CD4-positive, alpha-beta memory T cell (primary cell): ENCODE measurements at regions not wholly inside any gene's neighbourhood (a gene's known extent, or its start where the extent isn't known, plus 50 kb on each side); places are given as distances from the start of the nearest gene placed in this dataset.

ENCODE experiments used
- CTCF ChIA-PET: fragments of 350-600 bp; sonication (Branson Sonifier 250); formaldehyde crosslinking; loops from one replicate; lab custom pipeline; 2021; ENCODE audit warnings: inconsistent platforms; ENCODE audit not compliant: partially characterized antibody; lab: Charles Lee
- POLR2A ChIA-PET: fragments of 350-600 bp; sonication (Branson Sonifier 250); formaldehyde crosslinking; loops from one replicate; lab custom pipeline; 2021; ENCODE audit not compliant: partially characterized antibody; lab: Charles Lee
- DNase-seq, 5 donors: peaks; one replicate each; pipeline versions ENCODE4 v3.0.0 to v3.0.0-alpha.2; 2020 to 2022; ENCODE audit warnings: mixed read lengths in 1 of 5
- H3K27ac ChIP-seq: one replicate; pipeline ENCODE4 v1.7.0; 2013; ENCODE audit warnings: low read depth, low read length
- H3K27me3 ChIP-seq: 2 replicates; pipeline ENCODE4 v1.7.0; 2013; ENCODE audit warnings: mild to moderate bottlenecking, low read length, moderate library complexity; ENCODE audit not compliant: insufficient read depth
- H3K36me3 ChIP-seq: 2 replicates; pipeline ENCODE4 v1.7.0; 2013; ENCODE audit warnings: mild to moderate bottlenecking, low read length, moderate library complexity; ENCODE audit not compliant: insufficient read depth
- H3K4me1 ChIP-seq: 2 replicates; pipeline ENCODE4 v1.7.0; 2013; ENCODE audit warnings: mild to moderate bottlenecking, low read length, moderate library complexity; ENCODE audit not compliant: insufficient read depth
- H3K4me3 ChIP-seq, 2 donors: one replicate each; pipeline ENCODE4 v1.7.0; 2013; ENCODE audit warnings: low read length in 2 of 2, mild to moderate bottlenecking in 1 of 2
- H3K9me3 ChIP-seq, 2 donors: one replicate each; pipeline ENCODE4 v1.7.0; 2013; ENCODE audit warnings: low read length in 2 of 2, control low read depth in 1 of 2; ENCODE audit not compliant: control insufficient read depth in 1 of 2
- H3K27ac Mint-ChIP-seq, 7 donors: one replicate each; pipeline ENCODE4 v1.8.0; 2020 to 2021; ENCODE audit warnings: mixed read lengths in 7 of 7, mild to moderate bottlenecking in 6 of 7, inconsistent platforms in 3 of 7, moderate library complexity in 3 of 7
- H3K27me3 Mint-ChIP-seq, 2 donors: one replicate each; pipeline ENCODE4 v1.8.0; 2020 to 2021; ENCODE audit warnings: mixed read lengths in 2 of 2
- H3K36me3 Mint-ChIP-seq, 2 donors: one replicate each; pipeline ENCODE4 v1.8.0; 2020 to 2021; ENCODE audit warnings: mixed read lengths in 2 of 2, inconsistent platforms in 1 of 2, mild to moderate bottlenecking in 1 of 2
- H3K4me1 Mint-ChIP-seq, 4 donors: one replicate each; pipeline ENCODE4 v1.8.0; 2020 to 2021; ENCODE audit warnings: mixed read lengths in 4 of 4, mild to moderate bottlenecking in 1 of 4
- H3K4me3 Mint-ChIP-seq, 8 donors: one replicate each; pipeline ENCODE4 v1.8.0; 2020 to 2021; ENCODE audit warnings: mixed read lengths in 8 of 8, mild to moderate bottlenecking in 7 of 8, moderate library complexity in 6 of 8, inconsistent platforms in 3 of 8
- H3K9me3 Mint-ChIP-seq, 8 donors: one replicate each; pipeline ENCODE4 v1.8.0; 2020 to 2021; ENCODE audit warnings: mixed read lengths in 8 of 8, mild to moderate bottlenecking in 5 of 8, inconsistent platforms in 3 of 8, moderate library complexity in 1 of 8
- intact Hi-C: fragments of 100-400 bp; cut with micrococcal nuclease; formaldehyde crosslinking; loops from one replicate; pipeline ENCODE4 v1.15.1; 2023

DNA sequence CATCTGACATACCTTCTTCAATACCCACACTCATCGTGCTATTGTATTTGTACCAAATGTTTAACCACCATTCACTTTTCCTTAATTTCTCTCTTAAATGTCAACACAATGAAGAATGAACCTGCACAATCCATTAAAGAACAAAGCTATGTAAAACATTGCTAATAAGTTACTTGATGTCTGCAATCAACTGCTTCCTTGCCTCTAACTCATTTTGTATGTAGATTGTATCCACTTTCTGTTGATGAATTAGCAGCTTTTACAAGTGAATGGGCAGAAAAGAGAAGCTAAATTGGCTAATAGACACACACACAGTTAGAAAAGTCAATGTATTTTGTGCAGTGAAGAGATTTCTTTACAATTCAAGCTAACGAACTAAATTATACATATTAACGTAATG is 212.5 kb upstream of the NDST3 start:
- no peak overlapping the region for H3K27ac Mint-ChIP-seq
- peaks cover 0 to 3% (median 0%) of the 10 kb centered on the region in 8 donors for H3K9me3 Mint-ChIP-seq
- ChIA-PET POLR2A (no interaction called here), CTCF (no interaction called here)
- no peaks in the 10 kb centered on the region for H3K4me1 Mint-ChIP-seq
- intact Hi-C loops: no loop called here
- no peak for DNase-seq
- H3K27me3 Mint-ChIP-seq: no peaks in the 10 kb centered on the region
- no peaks in the 10 kb centered on the region for H3K36me3 Mint-ChIP-seq
- no peaks in the 10 kb centered on the region for H3K4me1 ChIP-seq
- no peaks in the 10 kb centered on the region for H3K36me3 ChIP-seq
- no peaks in the 10 kb centered on the region for H3K9me3 ChIP-seq
- no peak overlapping the region for H3K4me3 Mint-ChIP-seq
- H3K27ac ChIP-seq: no peak overlapping the region
- H3K4me3 ChIP-seq: no peak overlapping the region
- H3K27me3 ChIP-seq: no peaks in the 10 kb centered on the region

DNA sequence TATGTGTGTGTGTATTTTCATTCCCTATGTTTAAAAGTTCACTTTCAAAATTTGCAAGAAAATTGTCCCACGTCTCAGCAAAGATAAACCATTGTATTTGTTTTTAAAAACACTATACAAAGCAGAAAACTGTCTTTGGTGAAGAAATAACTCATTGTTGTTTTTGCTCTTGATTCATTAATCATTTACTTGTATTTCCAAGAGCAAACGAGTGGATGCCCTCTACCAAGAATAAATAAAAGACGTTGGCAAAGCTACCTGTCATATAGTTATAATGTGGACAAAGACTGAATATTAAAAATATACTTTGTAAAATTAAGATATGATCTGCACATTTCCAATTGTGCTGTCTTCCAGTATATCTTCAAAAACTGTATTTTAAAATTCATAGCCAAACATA is 210.9 kb upstream of the NDST3 start:
- no peak for DNase-seq

DNA sequence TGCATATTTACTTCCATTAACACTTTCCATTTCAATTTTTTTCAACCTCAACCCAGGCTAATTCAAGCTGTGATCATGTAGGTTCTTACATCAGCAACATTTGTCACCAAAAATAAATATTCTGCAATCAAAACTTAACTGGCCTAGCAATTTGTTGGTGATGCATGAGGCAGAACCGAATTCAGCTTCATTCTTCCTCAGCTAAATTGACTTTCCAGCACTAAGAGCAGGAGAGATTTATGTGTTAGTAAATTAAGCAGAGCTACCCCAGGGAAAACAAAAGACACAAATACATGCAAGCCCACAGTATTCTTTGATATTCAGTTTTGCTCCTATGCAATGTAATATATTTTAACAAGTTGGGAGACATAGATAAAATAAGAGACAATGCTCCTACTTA is 208.7 kb upstream of the NDST3 start:
- Histone ChIP-seq H3K4me1 (no peaks in the 10 kb centered on the region), H3K36me3 (no peaks in the 10 kb centered on the region), H3K27me3 (no peaks in the 10 kb centered on the region), H3K27ac (no peak overlapping the region), H3K4me3 (no peak overlapping the region), H3K9me3 (no peaks in the 10 kb centered on the region)
- DNase-seq: no peak
- ChIA-PET CTCF (no interaction called here), POLR2A (no interaction called here)
- H3K4me3 Mint-ChIP-seq: no peak overlapping the region
- H3K36me3 Mint-ChIP-seq: no peaks in the 10 kb centered on the region
- H3K4me1 Mint-ChIP-seq: no peaks in the 10 kb centered on the region
- intact Hi-C loops: no loop called here
- no peak overlapping the region for H3K27ac Mint-ChIP-seq
- H3K27me3 Mint-ChIP-seq: no peaks in the 10 kb centered on the region
- H3K9me3 Mint-ChIP-seq: peaks cover 0 to 1% (median 0%) of the 10 kb centered on the region in 8 donors

More for the DNA sequence above, 210.9 kb upstream of the NDST3 start:
- Mint-ChIP-seq H3K4me1 (no peaks in the 10 kb centered on the region), H3K27ac (no peak overlapping the region), H3K9me3 (peaks cover 0 to 3% (median 0%) of the 10 kb centered on the region in 8 donors), H3K27me3 (no peaks in the 10 kb centered on the region), H3K4me3 (no peak overlapping the region), H3K36me3 (no peaks in the 10 kb centered on the region)
- H3K9me3 ChIP-seq: no peaks in the 10 kb centered on the region
- intact Hi-C loops: no loop called here
- no peaks in the 10 kb centered on the region for H3K36me3 ChIP-seq
- H3K27ac ChIP-seq: no peak overlapping the region
- no peaks in the 10 kb centered on the region for H3K27me3 ChIP-seq
- CTCF ChIA-PET: no interaction called here
- H3K4me3 ChIP-seq: no peak overlapping the region
- POLR2A ChIA-PET: no interaction called here
- H3K4me1 ChIP-seq: no peaks in the 10 kb centered on the region

DNA sequence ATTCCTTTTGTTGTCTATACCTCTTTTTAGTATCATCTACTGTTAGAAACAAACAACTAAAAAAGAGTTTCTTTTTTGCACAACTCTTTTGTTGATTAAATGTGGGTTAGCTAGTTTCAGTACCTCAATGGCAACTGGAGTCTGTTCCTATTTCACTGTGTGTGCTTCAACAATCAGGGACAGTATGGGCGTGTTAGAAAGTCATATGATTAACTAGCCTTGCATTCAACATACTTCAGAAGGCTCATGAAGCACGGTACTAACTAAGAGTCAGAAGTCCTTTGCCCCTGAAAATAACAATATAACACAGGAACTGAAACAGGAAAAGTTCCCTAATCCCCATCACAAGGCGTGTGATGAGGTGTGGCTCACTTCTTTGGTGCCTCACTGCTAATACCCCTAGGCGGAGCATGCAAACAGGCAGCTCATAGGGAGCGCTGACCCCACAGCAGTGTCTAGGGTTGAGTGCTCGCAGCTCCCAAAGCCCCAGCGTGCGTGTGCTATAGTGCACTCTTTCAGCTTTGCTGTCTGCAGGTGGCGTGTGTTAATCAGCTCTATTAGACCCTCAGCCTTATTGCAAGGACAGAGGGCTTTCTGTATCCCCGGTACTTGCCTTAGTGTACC is 203.1 kb upstream of the NDST3 start:
- no peaks in the 10 kb centered on the region for H3K27me3 Mint-ChIP-seq
- ChIA-PET CTCF (no interaction called here), POLR2A (no interaction called here)
- intact Hi-C loops: no loop called here
- no peak overlapping the region for H3K27ac Mint-ChIP-seq
- H3K4me1 Mint-ChIP-seq: no peaks in the 10 kb centered on the region
- no peaks in the 10 kb centered on the region for H3K27me3 ChIP-seq
- no peaks in the 10 kb centered on the region for H3K4me1 ChIP-seq
- no peaks in the 10 kb centered on the region for H3K36me3 Mint-ChIP-seq
- H3K27ac ChIP-seq: no peak overlapping the region
- H3K9me3 ChIP-seq: no peaks in the 10 kb centered on the region
- H3K9me3 Mint-ChIP-seq: peaks cover 0 to 4% (median 0%) of the 10 kb centered on the region in 8 donors
- no peak overlapping the region for H3K4me3 Mint-ChIP-seq
- no peak overlapping the region for H3K4me3 ChIP-seq
- no peaks in the 10 kb centered on the region for H3K36me3 ChIP-seq
- no peak for DNase-seq

DNA sequence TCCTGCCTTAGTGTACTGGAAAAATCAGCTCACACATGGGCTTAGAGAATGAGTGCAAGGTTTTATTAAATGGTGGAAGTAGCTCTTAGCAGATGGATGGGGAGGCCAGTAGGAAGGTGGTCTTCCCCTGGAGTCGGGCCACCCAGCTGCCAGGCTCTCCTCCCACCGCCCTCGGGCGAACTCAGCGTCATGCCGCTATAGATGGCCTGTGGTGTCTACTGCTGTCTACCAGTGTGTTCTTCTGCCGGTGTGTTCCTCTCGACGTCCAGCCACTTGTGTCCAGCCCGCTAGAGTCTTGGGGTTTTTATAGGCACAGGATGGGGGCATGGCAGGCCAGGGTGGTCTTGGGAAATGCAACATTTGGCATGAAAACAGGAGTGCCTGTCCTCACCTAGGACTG is 198.7 kb upstream of the NDST3 start:
- intact Hi-C loops: no loop called here
- DNase-seq: no peak
- no peaks in the 10 kb centered on the region for H3K4me1 Mint-ChIP-seq
- H3K27me3 Mint-ChIP-seq: no peaks in the 10 kb centered on the region
- H3K4me3 Mint-ChIP-seq: no peak overlapping the region
- H3K4me3 ChIP-seq: no peak overlapping the region
- H3K9me3 Mint-ChIP-seq: peaks cover 0 to 3% (median 0%) of the 10 kb centered on the region in 8 donors
- H3K36me3 Mint-ChIP-seq: no peaks in the 10 kb centered on the region
- POLR2A ChIA-PET: no interaction called here
- H3K4me1 ChIP-seq: no peaks in the 10 kb centered on the region
- CTCF ChIA-PET: no interaction called here
- no peaks in the 10 kb centered on the region for H3K36me3 ChIP-seq
- H3K27ac ChIP-seq: no peak overlapping the region
- H3K9me3 ChIP-seq: no peaks in the 10 kb centered on the region
- no peak overlapping the region for H3K27ac Mint-ChIP-seq
- no peaks in the 10 kb centered on the region for H3K27me3 ChIP-seq

DNA sequence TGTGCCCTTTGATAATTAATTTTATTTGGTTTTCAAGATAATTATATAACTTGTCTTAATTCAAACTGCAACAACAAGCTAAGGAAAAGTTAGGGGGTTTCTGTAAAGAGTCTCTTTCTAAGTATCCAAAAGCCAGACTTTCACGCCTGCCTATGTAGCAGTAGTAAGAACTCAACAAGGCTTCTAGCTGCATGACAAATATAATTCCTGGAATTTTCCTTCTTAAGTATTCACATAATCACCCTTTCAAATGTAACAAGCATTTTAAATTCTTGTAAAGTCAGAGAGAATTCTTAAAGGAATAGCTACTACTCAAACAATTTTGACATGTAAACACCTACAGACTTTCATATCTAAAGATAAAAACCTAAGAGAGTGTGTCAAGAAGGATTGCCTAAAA is 189.7 kb upstream of the NDST3 start:
- no peak overlapping the region for H3K27ac ChIP-seq
- no peaks in the 10 kb centered on the region for H3K4me1 ChIP-seq
- Mint-ChIP-seq H3K27me3 (no peaks in the 10 kb centered on the region), H3K27ac (no peak overlapping the region), H3K4me3 (no peak overlapping the region), H3K36me3 (no peaks in the 10 kb centered on the region), H3K9me3 (peaks cover 0 to 9% (median 4%) of the 10 kb centered on the region in 8 donors), H3K4me1 (no peaks in the 10 kb centered on the region)
- DNase-seq: no peak
- no peaks in the 10 kb centered on the region for H3K9me3 ChIP-seq
- intact Hi-C loops: no loop called here
- H3K4me3 ChIP-seq: no peak overlapping the region
- H3K36me3 ChIP-seq: no peaks in the 10 kb centered on the region
- ChIA-PET CTCF (no interaction called here), POLR2A (no interaction called here)
- no peaks in the 10 kb centered on the region for H3K27me3 ChIP-seq

DNA sequence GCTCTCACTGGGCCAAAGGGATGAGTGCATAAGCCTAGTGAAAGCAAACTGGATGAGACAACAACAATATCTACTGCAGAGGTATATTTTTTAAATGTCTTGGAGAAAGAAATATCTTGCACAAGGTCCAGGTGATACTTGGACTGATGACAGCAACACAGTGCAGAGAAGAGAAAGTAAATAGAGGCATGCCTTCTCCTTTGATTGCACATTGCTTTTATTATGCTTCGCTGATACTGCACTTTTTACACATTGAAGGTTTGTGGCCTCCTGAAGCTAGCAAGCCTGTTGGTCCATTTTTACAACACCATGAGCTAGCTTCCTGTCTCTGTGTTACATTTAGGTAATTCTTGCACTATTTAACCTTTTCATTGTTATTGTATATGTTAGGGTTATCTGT is 189.0 kb upstream of the NDST3 start:
- Mint-ChIP-seq H3K27ac (no peak overlapping the region), H3K4me3 (no peak overlapping the region), H3K9me3 (peaks cover 2 to 14% (median 7%) of the 10 kb centered on the region in 8 donors), H3K4me1 (no peaks in the 10 kb centered on the region), H3K36me3 (no peaks in the 10 kb centered on the region), H3K27me3 (no peaks in the 10 kb centered on the region)
- Histone ChIP-seq H3K36me3 (no peaks in the 10 kb centered on the region), H3K27me3 (no peaks in the 10 kb centered on the region), H3K9me3 (no peaks in the 10 kb centered on the region), H3K4me1 (no peaks in the 10 kb centered on the region), H3K27ac (no peak overlapping the region), H3K4me3 (no peak overlapping the region)
- intact Hi-C loops: no loop called here
- ChIA-PET CTCF (no interaction called here), POLR2A (no interaction called here)
- no peak for DNase-seq

DNA sequence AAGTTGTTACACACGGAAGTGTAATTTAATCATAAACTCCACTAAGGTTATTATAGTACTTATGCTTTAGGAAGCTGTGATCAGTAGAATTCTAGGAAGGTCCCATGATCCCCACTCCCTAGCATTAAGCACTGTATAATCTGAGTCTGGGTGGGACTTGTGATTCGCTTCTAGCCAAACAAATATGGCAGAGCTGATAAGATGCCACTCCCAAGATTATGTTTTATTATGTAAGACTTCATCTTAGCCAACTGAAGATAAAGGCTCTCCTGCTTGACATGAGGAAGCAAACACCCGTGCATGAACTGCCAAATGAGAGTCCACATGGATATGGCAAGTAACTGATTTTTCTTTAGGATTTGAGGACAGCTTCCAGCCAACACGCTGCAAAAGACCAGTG is 186.4 kb upstream of the NDST3 start:
- Histone ChIP-seq H3K36me3 (no peaks in the 10 kb centered on the region), H3K4me3 (no peak overlapping the region), H3K4me1 (no peaks in the 10 kb centered on the region), H3K27me3 (no peaks in the 10 kb centered on the region), H3K9me3 (no peaks in the 10 kb centered on the region), H3K27ac (no peak overlapping the region)
- H3K27me3 Mint-ChIP-seq: no peaks in the 10 kb centered on the region
- CTCF ChIA-PET: no interaction called here
- H3K4me3 Mint-ChIP-seq: no peak overlapping the region
- no peaks in the 10 kb centered on the region for H3K36me3 Mint-ChIP-seq
- POLR2A ChIA-PET: no interaction called here
- intact Hi-C loops: no loop called here
- H3K27ac Mint-ChIP-seq: no peak overlapping the region
- H3K9me3 Mint-ChIP-seq: peaks cover 5 to 24% (median 11%) of the 10 kb centered on the region in 8 donors
- no peak for DNase-seq
- H3K4me1 Mint-ChIP-seq: no peaks in the 10 kb centered on the region
